Daoy (cell line): ENCODE measurements at regions not wholly inside any gene's neighbourhood (a gene's known extent, or its start where the extent isn't known, plus 50 kb on each side); places are given as distances from the start of the nearest gene placed in this dataset.
"Not testable (repeated sequence)": the region's sequence is repeated elsewhere in the genome, so short reads cannot be mapped to it uniquely, and the experiment has no call there.

ENCODE experiments used
- DNase-seq: peaks from one replicate; pipeline ENCODE4 v3.0.0-alpha.2; 2015; ENCODE audit warnings: low read depth

DNA sequence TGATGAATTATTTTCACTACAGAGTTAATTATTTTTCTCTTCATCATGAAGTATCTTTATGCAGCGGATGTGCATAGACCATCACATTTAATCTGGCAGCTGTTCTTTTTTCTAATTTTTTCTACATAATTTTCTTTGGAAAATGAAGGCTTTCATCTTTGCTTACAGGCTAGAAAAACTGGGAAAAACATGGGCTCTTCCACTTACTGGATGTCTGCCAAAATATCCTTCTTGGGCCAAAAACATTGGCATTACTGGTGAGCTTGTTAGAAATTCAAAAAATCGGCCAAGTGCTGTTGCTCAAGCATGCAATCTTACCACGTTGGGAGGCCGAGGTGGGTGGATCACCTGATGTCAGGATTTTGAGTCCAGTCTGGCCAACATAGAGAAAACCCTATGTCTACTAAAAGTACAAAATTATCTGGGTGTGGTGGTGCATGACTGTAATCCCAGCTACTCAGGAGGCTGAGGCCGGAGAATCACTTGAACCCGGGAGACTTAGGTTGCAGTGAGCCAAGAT, 176.8 kb downstream of the ZNF737 start:
- no peak for DNase-seq

DNA sequence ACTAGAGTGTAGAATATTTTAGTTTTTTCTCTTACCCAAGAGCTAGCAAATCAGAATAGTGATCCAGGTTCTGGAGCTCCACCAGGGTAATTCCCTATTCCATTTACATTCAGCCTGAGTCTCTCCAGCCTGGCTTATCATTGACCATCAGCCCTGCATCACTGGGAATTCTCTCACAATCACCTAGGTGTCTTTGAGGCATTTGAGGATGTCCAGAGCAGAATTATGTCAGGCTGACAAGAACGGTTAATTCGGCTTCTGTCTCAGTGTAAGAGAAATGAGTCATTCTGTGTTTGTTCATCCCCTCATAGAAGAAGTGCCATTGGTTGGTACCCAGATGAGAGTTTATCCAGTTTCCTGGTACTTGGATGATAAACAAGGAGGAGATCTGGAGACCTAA, 180.5 kb downstream of the ZNF737 start:
- DNase-seq, result no peak

DNA sequence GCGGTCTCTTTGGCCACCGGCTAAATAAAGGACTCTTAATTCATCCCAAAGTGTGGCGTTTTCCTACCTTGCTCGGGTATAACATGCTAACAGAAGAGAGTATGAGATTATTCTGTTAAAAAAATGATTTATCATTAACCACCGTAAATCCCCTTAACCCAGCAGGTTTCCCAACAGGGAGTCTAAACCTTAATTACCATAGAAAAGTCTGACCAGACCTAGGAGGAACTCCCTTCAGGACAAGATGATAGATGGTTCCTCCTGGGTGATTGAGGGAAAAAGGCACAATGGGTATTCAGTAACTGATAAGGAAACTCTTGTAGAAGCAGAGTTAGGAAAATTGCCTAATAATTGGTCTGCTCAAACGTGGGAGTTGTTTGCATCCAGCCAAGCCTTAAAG, 193.7 kb downstream of the ZNF737 start:
- no peak for DNase-seq

DNA sequence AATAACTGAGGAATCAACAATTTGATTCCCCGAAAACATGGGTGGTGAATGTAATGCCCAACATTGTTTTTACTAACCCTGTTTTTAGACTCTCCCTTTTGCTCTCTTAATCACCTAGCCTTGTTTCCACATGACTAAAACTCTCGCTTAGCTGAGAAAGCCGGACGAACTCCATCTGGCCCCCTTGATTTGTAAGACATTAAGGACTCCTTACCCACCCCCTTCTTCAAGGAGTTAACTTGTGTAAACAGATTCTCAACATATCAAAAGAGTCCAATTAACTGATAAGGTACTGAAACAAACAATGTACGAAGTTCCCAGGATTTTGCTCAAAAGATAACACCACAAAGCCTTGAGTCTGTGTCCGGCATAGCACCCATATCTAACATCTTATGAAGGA, 194.3 kb downstream of the ZNF737 start:
- not testable (repeated sequence) for DNase-seq

DNA sequence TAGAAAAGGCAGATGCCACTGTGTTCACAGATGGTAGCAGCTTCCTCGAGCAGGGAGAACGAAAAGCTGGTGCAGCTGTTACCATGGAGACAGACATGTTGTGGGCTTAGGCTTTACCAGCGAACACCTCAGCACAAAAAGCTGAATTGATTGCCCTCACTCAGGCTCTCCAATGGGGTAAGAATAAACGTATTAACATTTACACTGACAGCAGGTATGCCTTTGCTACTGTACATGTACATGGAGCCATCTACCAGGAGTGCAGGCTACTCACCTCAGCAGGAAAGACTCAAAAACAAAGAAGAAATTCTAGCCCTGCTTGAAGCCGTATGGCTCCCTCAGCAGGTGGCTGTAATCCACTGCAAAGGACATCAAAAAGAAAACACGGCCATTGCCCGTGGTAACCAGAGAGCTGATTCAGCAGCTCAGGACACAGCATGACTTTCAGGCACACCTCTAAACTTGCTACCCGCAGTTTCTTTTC, 197.7 kb downstream of the ZNF737 start:
- no peak for DNase-seq

DNA sequence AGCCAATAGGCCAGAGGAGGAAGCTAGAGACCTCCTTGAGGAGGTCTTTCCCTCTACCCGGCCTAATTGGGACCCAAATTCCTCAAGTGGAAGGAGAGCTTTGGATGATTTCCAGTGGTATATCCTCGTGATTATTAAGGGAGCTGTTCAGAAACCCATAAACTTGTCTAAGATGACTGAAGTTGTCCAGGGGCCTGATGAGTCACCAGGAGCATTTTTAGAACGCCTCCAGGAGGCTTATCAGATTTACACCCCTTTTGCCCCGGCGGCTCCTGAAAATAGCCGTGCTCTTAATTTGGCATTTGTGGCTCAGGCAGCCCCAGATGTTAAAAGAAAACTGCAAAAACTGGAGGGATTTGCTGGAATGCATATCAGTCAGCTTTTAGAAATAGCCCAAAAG, 198.1 kb downstream of the ZNF486 start:
- no peak for DNase-seq

DNA sequence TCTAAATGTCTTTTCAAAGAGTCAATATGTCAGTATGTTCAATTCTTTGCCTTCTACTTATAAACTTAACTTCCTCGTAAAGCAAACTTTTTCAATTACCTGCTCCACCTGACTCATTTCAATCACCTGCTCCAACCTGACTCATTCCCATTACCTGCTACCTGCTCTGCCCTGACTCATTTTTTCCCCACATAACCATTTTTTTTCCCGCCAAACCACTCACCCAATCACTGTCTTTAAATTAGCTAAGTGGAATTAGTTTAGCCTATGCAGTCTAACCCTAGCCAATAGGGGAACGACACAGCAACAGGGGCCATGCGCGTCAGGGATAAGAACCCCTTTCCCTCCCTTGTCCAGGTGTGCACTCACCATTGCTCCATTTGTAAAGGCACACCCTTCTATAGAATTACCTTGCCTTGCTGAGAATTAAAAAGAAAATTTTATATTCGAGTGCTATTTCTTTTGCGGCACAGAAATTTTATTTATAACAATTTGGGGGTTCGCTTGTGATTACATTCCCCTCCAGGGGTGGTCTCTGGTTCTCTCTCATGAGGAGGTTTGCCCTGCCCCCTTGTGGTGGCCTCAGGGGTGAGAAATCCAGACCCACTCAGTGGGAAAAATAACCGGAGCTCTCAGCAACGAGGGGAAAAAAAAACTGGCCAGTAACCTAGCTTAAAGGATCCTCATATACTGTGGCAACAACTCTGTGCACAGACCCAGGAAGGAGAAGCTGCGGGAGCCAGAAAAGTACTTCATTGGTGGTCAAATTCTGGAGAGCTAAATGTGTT, 193.1 kb downstream of the ZNF486 start:
- no peak for DNase-seq

DNA sequence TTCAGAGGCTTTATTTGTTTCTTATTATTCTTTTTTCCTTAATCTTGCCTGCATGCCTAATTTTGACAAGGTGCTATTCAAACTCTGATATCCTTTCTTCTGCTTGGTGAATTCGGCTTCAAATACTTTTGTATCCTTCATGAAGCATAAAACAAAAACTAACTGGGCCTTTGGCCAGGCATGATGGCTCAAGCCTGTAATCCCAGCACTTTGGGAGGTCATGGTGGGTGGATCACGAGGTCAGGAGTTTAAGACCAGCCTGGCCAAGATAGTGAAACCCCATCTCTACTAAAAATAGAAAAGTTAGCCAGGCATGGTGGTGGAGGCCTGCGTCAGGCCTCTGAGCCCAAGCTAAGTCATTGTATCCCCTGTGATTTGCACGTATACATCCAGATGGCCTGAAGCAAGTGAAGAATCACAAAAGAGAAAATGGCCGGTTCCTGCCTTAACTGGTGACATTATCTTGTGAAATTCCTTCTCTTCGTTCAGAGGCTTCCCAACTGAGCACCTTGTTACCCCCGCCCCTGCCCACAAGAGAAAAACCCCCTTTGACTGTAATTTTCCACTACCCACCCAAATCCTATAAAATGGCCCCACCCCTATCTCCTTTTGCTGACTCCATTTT, 191.9 kb downstream of the ZNF486 start:
- not testable (repeated sequence) for DNase-seq

DNA sequence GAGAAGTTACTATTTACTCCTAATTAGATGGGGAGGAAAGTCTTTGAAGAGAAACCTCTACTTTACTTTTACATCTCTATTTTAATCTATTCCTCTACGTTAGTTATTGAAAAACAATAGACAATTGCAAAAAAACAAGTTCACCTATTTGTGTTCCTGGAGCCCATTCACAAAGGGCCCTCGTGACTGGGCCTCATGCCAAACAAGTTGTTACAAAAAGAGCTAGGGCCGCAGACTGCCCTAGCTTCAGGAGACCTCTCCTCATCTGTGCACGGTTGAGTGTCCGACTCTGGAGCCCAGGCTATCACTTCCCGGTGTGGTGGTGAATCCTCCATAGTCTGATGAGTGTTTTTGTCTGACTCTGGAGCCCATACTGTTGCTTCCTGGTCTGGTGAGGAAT, 190.9 kb downstream of the ZNF486 start:
- DNase-seq, result no peak

DNA sequence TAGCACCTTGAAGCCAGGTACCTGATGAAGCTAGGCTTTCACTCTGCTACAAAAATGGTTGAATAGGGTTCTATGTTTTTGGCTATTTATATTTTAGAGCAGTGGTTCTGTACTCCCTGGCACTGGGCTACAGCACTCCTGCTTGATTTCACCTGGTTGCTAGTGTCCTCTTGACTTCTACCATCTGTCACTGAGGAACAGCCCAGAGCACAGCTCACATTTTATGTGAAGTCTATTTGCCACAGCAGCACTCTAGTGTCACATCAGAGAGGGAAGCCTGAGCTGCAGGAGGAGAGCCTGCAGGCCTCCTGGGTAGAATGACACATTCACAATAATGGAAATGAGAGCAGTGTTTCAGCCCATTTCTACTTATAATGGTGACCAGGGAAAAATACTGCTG, 184.2 kb downstream of the ZNF486 start:
- no peak for DNase-seq

DNA sequence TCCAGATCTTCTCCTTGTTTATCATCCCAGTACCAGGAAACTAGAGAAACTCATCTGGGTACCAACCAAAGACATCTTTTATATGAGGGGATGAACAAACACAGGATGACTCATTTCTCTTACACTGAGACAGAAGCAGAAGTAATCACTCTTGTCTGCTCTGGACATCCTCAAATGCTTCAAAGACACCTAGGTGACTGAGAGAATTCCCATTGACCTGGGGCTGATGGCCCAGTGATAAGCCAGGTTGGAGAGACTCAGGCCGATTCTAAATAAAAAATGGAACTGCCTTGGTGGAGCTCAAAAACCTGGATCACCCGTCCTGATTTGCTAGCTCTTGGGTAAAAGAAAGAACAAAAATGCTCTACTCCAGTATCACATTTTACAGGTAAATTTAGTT, 182.2 kb downstream of the ZNF486 start:
- no peak for DNase-seq

DNA sequence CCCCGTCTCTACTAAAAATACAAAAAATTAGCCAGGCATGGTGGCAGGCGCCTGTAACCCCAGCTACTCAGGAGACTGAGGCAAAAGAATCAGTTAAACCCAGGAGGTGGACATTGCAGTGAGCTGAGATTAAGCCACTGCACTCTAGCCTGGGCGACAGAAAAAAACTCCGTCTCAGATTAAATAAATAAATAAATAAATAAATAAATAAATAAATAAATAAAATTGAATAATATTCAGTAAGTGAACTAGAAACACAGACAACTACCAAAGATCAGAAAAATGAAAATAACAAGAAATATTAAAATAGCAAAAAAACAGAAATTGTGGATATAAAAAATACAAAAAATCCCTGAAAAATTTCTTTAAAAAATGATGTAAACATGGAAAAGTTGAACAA, 172.4 kb downstream of the ZNF486 start:
- no peak for DNase-seq

DNA sequence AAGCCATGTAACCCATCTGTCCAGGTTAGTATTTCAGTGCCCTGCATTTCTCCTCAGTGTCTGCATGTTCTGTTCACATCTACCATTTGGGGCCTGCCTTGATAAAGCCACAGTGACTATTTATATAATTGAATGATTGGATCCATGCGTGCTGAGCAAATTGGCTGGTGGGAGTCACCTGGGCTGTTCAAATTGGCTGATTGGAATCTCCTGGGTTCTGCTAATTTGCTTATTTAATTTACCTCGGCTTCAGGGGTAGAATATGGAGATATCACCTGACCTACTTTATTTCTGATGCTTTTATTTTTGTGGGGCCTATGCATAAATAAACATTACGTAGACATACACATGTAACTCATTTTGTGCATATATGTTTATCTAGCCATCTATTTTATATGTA, 167.7 kb downstream of the ZNF486 start:
- no peak for DNase-seq

DNA sequence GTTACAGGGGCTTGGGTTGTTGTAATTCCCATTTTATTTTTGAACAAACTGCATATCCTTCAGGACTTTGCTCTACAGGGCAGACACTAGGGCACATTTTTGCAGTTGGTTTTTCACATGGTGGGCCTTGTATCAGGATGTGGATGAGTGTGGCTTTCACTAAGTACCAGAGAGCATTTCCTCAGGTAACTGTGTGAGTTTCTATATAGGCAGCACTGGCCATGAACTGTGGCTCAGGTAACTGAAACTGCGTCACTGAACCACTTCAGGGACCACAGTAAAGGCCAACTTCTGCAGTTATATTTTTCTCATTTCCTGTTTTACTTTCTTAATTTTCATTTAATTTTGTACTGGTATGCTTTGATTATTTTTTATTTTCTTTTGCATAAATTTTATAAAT, 166.5 kb downstream of the ZNF486 start:
- no peak for DNase-seq

DNA sequence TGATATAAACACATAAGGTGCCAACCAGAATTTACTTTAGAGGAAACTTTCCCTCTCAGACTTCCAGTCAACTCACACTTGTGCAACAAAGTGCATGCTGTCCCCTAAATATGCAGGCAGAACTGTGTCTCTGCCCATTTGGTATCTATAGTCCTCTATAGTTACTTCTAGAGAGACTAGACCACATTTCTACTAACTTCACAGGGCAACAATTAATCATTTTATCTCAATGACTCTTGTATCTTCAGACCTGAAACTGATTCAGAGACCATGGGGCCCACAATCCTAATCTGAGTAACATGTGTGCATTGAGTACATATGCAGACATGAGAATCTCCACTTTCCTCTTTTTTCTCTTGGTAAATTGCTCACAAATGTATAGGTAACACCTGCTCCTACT, 158.1 kb downstream of the ZNF486 start:
- no peak for DNase-seq

DNA sequence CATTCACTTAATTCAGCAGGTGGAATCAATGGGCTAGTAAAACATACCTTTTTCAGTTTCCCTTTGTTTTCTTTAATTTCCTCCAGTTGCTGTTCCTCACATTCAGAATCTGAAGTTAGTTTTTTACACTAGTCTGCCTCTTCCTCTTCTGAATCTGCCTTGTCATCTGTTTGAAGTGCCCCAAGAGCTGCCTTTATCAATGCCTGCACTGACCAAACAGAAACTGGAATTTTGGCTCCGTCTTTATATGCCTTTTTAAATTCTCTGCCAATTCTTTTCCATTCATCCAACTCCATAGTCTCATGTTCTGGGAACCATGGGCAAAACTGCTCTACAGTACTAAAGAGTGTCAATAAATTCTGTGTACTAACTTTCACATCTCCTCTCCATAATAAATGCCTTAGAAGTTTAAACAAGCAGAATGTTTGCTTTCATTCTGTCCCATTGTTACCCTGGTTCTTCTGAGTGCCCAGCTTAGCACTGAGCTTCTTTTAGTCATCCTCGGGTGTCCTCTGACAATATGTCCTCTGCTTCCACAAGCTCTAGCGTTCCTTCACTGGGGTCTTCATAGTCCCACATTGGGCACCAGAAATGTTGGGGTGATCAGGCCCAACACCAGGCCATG, 154.2 kb downstream of the ZNF486 start:
- no peak for DNase-seq

DNA sequence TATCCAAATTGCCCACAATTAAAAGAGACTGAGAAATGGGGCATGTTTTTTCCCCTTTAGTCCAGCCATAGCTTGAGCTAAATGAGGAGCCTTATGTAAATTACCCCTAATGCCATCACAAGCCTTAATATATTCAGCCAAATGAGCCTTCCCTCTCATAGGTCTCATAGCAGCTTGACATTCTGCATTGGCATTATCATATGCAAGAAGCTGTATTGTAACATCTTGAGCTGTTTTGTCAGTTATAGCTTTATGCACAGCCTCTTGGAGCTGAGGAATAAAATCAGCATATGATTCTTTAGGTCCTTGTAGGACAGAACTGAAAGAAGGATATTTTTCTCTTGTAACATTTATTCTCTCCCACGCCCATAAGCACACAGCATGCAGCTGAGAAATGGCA, 153.2 kb downstream of the ZNF486 start:
- no peak for DNase-seq

DNA sequence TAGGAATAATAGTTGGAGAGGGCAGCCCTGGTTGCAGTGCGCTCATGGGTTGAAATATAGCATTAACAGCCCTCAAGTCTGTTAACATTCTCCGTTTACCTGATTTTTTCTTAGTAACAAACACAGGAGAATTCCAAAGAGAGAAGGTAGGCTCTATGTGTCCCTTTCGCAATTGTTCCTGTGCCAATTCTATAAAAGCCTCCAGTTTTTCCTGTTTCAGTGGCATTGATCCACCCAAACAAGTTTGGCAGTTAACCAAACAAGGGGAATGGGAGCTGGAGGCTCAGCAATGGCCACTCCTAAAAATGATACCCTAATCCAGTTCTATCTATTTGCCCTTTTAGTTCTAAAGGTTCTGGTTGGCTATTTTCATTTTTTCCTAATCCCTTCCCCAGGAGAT, 151.6 kb downstream of the ZNF486 start:
- no peak for DNase-seq

DNA sequence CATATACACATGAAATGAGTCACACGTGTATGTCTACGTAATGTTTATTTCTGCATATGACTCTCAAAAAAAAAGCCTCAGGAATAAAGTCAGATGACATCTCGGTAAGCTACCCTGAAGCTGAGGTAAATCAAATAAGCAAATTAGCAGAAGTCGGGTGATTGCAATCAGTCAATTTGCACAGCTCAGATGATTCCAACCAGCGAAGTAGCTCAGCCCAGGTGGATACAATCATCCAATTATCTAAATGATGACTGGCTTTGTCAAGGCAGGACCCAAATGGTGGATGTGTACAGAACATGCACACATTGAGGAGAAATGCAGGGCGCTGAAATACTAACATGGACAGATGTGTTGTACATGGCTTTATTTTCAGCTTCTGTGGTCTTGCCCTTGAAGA, 148.5 kb downstream of the ZNF486 start:
- no peak for DNase-seq

DNA sequence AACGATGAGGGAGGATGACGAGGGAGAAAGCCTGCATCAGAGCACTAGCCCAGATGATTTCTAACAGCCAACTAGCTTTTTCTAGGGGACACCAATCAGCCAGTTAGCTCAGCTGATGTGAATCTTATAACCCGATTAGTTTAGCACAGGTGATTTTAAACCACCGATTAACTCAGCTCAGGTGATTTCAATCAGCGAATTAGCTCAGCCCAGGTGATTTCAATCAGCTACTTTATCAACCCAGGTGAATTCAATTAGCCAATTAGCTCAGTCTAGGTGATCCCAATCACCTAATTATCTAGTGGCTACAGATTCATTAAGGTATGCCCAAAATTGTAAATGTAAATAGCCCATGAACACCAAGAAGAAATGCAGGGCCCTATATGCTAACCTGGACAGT, 146.9 kb downstream of the ZNF486 start:
- no peak for DNase-seq

DNA sequence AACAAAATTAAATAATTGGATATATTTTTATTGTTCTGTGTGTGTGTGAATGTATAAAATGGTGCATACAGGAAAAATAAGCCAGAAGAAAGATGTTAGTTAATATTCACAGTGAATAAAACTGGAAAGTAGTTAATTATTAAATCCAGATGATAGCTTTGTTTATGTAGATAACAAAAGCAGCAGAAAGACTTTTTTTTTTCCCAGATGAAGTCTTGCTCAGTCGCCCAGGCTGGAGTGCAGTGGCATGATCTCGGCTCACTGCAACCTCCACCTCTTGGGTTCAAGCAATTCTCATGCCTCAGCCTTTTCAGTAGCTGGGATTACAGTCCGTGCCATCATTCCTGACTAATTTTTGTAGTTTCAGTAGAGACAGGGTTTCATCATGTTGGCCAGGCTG, 140.1 kb downstream of the ZNF486 start:
- DNase-seq, result no peak

DNA sequence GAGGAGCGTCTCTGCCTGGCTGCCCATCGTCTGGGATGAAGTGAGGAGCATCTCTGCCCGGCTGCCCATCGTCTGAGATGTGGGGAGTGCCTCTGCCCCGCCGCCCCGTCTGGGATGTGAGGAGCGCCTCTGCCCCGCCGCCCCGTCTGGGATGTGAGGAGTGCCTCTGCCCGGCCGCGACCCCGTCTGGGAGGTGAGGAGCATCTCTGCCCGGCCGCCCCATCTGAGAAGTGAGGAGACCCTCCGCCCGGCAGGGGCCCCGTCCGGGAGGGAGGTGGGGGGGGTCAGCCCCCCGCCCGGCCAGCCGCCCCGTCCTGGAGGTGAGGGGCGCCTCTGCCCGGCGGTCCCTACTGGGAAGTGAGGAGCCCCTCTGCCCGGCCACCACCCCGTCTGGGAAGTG, 129.3 kb downstream of the ZNF486 start:
- DNase-seq, result not testable (repeated sequence)

DNA sequence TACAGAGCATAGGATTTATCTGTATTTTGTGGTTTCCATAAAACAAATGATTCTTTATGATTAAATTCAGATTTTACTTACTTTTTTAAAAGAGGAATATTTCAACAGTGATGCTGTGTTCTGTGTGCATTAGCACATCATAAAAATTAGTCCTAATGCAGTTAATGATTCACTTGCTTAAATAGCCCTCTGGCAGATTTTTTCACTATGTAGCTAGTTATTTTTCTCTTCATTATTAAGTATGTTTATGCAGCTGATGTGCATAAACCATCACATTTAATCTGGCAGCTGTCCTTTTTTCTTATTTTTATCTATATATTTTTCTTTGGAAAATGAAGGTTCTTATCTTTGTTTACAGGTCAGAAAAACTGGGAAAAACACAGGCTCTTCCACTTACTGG, 127.2 kb downstream of the ZNF486 start:
- DNase-seq, result no peak
